ENCODE measurements at regions not wholly inside any gene's neighbourhood (a gene's known extent, or its start where the extent isn't known, plus 50 kb on each side); places are given as distances from the start of the nearest gene placed in this dataset.

GRCh38 chr17:77897741-77898301 lies 60.7 kb upstream of the TNRC6C start:
- Histone ChIP-seq H3K9me3 (no peaks in the 10 kb centered on the region), H3K27ac (no peak overlapping the region), H3K36me3 (no peaks in the 10 kb centered on the region), H3K27me3 (no peaks in the 10 kb centered on the region), H3K4me1 (no peaks in the 10 kb centered on the region), H3K4me3 (no peak overlapping the region)
- intact Hi-C loops (cut with DNase I; ENCODE audit: low total_unique reads): no loop called here
- TF ChIP-seq CTCF (IDR thresholded peaks at IDR 0.05): no peak
- DNase-seq: no peak

DNA sequence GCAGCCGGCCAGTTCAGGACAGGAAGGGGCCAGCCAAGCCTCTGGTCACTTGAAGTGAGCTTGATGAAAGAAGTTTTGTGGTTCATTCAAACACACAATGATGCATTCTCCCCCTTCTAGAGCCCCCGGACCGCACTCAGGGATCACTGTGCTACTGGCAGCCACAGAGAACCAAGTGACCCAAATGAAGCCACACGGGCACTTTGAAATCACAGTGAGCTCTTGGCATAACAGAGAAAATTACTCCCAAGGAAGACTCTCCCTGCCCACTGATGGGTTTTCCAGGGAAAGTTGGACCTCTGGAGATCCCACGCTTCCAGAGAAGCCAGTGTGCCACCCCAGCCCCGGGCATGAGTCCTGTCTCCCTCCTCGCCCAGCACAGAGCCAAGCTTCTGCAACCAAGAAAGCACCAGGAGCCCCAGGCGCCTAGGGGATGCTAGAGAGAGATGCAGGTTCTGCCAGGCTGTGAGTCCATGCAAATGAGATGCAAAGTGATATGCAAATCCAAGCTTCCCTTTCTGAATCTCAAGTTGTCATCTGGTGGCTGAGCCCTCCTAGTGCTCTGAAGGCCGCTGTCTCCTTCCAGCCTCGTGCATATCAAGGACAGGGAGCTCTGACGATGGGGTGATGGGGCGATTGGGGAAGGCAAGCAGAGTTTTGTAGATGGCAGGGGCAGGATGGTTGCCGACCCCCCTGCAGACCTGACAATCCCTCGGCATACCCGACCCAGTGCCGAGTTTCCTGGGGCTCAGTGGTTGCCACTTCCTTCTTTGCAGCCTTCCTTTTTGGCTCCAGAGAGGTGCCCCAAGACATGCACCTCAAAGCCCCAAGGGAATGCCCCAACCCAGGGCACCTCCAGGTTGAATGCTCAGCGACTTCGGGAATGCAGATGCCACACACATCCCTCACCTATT lies 59.7 kb upstream of the TNRC6C start:
- no peak for TF ChIP-seq CTCF (IDR thresholded peaks at IDR 0.05)
- no peak for TF ChIP-seq POLR2A (IDR thresholded peaks at IDR 0.05)
- Histone ChIP-seq H3K4me3 (no peak overlapping the region), H3K9me3 (no peaks in the 10 kb centered on the region), H3K36me3 (no peaks in the 10 kb centered on the region), H3K27me3 (no peaks in the 10 kb centered on the region), H3K4me1 (no peaks in the 10 kb centered on the region), H3K27ac (no peak overlapping the region)
- intact Hi-C loops (cut with DNase I; ENCODE audit: low total_unique reads): no loop called here
- no peak for DNase-seq

DNA sequence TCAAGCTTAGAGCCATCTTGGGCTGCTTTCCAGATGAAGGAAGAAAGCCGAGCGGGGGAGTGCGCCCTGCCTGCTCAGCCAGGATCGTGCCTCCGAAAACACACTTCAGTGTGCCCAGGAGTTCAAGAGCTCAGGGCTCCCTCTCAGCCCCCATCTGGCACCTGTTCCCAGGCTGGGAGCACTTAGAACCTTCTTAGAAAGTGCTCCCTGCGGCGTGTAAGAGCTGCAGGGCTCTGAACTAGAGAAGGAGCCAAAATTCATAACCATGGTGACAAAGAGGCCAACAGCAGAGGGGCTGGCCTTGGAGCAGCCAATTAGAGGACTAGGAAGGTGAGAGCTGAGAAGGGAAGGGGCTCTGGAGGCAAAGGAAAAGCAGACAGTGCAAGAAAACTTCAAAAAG lies 59.0 kb upstream of the TNRC6C start:
- TF ChIP-seq CTCF (IDR thresholded peaks at IDR 0.05): no peak
- TF ChIP-seq POLR2A (IDR thresholded peaks at IDR 0.05): no peak
- Histone ChIP-seq H3K9me3 (no peaks in the 10 kb centered on the region), H3K4me3 (no peak overlapping the region), H3K36me3 (no peaks in the 10 kb centered on the region), H3K27me3 (no peaks in the 10 kb centered on the region), H3K4me1 (no peaks in the 10 kb centered on the region), H3K27ac (no peak overlapping the region)
- no peak for DNase-seq
- intact Hi-C loops (cut with DNase I; ENCODE audit: low total_unique reads): no loop called here

GRCh38 chr17:77901481-77901880 lies 57.0 kb upstream of the TNRC6C start:
- Histone ChIP-seq H3K36me3 (no peaks in the 10 kb centered on the region), H3K9me3 (no peaks in the 10 kb centered on the region), H3K4me3 (no peak overlapping the region), H3K4me1 (no peaks in the 10 kb centered on the region), H3K27ac (no peak overlapping the region), H3K27me3 (no peaks in the 10 kb centered on the region)
- intact Hi-C loops (cut with DNase I; ENCODE audit: low total_unique reads): no loop called here
- no peak for DNase-seq
- TF ChIP-seq POLR2A (IDR thresholded peaks at IDR 0.05) (no peak), CTCF (IDR thresholded peaks at IDR 0.05) (no peak)

- Histone ChIP-seq H3K4me3 (no peak overlapping the region), H3K27ac (no peak overlapping the region), H3K9me3 (no peaks in the 10 kb centered on the region), H3K4me1 (no peaks in the 10 kb centered on the region), H3K27me3 (no peaks in the 10 kb centered on the region), H3K36me3 (no peaks in the 10 kb centered on the region)
- TF ChIP-seq CTCF (IDR thresholded peaks at IDR 0.05): no peak
- TF ChIP-seq POLR2A (IDR thresholded peaks at IDR 0.05): no peak
- intact Hi-C loops (cut with DNase I; ENCODE audit: low total_unique reads): no loop called here
- no peak for DNase-seq
Measured at GRCh38 chr17:77905266-77905665, 53.2 kb upstream of the TNRC6C start.
